GM21390 (cell line): ENCODE measurements at regions not wholly inside any gene's neighbourhood (a gene's known extent, or its start where the extent isn't known, plus 50 kb on each side); places are given as distances from the start of the nearest gene placed in this dataset.

Experiments
- ATAC-seq: cut with Tn5 transposase; IDR thresholded peaks from one replicate; pipeline ENCODE4 v1.9.1; 2021; ENCODE audit not compliant: unreplicated experiment

DNA sequence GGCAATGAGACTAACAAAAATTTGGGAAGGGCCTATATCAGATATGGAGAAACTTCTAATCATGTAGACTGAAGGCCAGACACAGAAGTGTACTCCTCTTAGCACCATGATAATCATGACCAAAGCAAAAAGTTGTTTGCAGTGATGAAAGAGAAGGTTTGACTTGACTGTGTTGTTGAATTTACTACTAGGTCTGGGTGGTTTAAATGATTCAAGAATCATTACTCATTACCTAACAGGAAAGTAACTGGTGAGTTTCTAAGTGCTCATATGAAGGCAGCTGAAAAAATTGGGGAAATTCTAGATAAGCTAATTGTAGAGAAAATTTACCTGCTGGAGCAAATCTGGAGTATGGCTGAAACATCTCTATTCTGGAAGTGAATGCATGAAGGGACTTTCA is 451.5 kb upstream of the SORCS1 start:
- no peak for ATAC-seq

DNA sequence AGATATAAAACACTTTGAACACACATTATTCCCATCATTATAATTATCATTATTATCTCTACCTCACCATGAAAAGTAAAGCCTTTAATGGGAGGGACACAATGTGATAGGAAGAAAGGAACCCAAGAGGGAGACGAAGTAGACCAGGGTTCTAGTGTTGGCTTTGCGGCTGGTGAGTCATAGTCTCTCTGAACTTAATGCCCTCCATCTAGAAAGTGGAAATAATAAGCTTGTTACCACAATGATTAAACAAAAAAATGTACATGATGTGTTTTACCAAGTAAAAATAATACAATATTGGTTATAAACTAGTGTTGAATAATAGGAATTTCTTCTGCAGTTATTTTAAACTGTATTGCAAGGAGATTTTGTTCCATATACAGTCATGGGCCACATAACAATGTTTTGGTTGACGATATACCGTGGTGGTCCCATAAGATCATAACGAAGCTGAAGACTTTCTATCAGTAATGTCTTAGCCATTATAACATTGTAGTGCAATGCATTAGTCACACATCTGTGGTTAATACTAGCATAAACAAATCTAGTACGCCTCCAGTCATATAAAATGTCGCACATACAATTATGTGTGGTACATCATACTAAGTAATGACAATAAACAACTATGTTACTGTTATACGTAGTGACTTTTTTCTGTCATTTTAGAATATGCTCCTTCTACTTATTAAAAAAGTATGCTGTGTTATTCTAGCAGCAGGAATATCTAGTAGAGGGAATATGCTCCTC is 450.6 kb upstream of the SORCS1 start:
- no peak for ATAC-seq

GRCh38 chr10:107611115-107611514 is 446.6 kb upstream of the SORCS1 start:
- ATAC-seq, result no peak

DNA sequence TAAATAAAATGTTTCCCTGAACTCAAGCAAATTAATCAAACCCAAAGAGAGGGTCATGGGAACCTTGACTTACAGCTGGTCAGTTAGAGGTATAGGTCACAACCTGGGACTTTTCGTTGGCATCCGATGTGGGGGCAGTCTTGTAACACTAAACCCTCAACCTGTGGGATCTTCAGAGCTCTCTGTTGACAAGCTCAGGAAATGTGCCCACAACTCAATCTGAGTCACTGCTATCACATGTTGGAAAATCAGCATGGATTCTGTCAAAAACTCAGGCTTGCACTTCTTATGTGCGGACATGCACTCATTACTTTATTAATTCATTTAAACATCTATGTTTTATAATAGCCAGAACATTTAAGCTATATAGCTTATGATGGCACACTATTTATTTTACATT is 424.6 kb upstream of the SORCS1 start:
- ATAC-seq, result no peak

DNA sequence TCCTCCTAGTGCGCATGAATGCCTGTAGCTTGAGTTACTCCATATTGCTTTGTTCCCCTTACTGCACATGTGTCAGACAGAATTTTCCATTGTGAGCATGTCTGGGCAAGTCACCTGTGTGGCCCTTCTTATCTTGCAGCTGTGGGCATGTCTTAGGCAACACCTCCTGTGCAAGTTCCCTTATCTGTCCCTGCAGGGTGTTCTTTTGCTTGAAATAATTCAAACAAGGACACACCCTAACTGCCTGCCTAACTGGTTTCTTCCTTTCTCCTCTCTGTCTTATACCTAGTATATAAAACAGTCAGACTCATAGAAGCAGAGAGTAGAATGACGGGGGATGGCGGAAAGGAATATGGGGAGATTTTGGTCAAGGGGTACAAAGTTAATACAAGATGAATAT is 421.1 kb upstream of the SORCS1 start:
- no peak for ATAC-seq

DNA sequence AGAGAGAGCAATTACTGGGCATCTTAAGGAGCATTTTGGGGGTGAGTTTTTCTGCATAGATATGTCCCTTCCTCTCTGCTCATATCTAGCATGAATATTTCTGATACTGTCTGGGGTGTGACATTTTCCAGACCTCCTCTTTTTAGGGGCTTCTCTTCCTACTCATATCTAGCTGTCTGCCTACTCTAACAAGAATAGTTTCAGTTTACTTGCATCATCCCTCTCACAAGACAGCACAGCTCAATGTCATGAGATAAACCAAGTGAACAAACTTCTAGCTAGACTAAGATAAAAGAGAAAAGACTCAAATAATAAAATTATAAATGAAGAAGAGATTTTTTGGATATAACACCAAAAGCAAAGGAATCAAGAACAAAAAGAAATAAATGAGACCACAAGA is 419.5 kb upstream of the SORCS1 start:
- no peak for ATAC-seq

GRCh38 chr10:107579970-107580369 is 415.5 kb upstream of the SORCS1 start:
- ATAC-seq, result no peak

- no peak for ATAC-seq
Observed at GRCh38 chr10:107577221-107577620, 412.7 kb upstream of the SORCS1 start.

DNA sequence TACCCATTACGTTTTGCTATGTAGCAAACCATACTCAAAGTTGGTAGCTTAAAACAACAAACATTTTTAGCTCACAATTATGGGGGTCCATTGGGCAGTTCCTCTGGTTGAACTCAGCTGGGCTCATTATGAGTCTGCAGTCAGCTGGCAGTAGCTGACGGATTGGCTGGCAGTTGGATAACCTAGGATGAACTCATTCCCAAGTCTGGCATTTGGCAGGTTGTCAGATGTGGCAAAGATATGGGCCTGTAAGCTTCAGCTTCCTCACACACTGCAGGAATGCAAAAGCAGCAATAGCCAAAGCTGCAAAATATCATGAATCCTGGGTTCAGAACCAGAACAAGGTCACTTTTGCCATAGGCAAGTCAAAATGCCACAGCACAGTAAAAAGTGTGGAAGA is 412.2 kb upstream of the SORCS1 start:
- ATAC-seq, result no peak

GRCh38 chr10:107565014-107565413 is 400.5 kb upstream of the SORCS1 start:
- ATAC-seq, result no peak

DNA sequence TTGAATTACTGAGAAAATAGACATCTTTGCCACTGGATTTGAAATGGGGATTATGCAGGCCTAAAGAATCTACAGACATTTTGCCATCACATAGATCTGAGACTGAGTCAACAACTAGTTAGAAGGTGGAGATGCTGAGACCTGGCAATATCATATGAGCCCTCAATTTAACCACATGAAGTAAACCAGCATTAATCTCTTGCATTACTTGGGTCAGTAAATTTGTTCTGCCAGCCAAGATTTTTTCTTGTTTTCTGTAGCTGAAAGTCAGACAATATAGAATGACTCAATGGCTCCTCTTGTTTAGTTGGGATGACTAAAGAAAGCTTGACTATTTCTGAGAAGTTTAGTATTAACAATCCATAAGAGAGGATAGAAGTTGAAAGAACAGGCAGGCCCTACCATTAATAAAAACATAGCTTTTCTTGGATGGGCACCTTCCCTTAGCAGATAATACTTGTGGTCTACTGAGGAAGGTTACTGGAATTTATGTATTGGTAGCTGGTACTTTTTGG is 396.7 kb upstream of the SORCS1 start:
- ATAC-seq, result no peak

- ATAC-seq, result no peak
Observed at GRCh38 chr10:107557916-107558315, 393.4 kb upstream of the SORCS1 start.

GRCh38 chr10:107554333-107554732 is 389.8 kb upstream of the SORCS1 start:
- no peak for ATAC-seq

DNA sequence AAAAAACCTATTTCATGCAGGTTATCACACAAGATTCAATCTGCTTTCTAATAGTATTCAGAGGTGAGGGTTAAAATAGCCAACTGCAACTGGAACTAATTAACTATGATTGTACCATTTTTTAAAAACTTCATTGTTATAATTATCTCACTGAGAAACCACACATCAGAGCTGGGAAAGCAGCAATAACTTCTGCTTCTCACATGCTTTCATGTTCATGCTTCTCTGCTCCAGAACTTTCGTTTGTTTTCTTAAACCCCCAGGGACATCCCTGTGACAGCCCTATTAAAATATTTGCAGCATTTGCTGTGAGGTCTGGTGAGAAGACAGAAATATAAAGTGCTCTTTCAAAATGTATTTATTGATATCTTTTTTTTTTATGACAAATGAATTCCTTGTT is 389.0 kb upstream of the SORCS1 start:
- no peak for ATAC-seq

DNA sequence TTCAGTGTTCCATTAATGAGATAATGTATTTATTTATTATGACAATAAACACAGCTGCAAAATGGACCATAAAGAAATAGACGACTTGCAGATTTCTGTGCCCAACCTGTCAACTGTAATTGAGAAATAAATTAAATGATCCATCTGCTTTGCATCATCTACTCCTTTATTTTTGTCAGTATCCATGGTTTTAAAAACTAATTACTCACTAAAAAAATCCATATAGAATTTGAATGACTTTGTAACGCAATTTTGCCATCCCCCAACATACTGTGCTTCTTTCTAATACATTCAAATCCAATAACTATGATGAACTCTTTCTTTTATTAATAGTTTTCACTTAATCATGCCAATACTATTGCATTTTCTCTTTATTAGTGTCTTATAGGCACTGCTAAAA is 388.5 kb upstream of the SORCS1 start:
- no peak for ATAC-seq

GRCh38 chr10:107548301-107548700 is 383.8 kb upstream of the SORCS1 start:
- no peak for ATAC-seq

DNA sequence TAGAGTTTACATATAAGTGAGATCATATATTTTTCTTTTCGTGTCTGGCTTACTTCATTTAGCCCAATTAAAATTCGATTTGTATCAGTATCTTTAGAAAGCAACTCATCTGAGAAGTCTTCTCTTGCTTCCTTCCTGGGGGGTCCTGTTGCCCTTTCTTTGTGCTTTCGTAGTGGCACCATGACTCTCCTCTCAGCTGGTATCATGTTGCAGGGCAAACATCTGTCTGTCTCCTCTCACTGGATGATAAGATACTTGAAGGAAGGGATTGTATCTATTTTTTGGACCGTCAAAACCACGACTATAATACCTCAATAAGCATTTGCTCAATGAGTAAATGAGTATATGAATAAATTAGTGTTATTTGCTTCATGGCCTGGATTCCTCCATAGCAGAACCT is 382.5 kb upstream of the SORCS1 start:
- no peak for ATAC-seq

GRCh38 chr10:107546284-107546683 is 381.8 kb upstream of the SORCS1 start:
- no peak for ATAC-seq

DNA sequence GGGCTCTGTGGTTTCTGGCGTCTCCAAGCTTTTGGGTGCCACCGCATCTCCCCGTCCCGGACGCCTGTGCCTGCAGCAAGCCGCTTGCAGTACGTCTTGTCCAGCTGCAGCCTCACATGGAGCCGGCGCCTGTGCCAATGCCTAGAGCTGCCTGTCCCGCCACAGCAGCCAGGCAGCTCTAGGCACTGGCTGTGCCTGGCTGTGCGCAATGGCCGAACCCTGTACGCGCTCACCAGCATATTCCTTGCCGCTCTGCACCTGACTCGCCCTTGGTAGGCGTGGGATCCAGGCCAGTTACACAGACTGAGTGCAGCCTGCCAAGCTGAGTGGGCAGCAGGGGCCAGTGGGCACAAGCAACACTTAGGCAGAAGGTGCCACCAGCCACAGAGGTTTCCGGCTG is 381.2 kb upstream of the SORCS1 start:
- no peak for ATAC-seq

GRCh38 chr10:107544706-107545520 is 380.4 kb upstream of the SORCS1 start:
- ATAC-seq, result no peak

DNA sequence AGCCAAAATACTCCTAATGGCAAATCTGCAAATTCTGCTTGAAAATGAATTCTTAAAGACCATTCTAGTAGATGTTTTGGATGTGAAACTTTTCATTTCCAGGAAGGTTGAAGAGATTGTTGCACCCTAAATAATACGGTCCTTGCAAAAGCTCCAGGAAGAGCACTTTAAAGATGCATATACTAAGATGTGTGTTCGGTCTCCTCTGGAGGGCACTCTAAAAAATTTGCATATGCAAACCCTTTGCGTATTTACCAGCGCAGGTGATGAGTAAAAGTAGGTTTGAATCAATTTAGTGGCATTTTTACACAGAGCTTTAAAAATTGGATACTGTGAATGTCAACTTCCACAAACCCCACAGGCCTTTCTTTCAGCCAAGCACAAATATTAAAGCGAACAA is 378.1 kb upstream of the SORCS1 start:
- no peak for ATAC-seq

GRCh38 chr10:107542016-107542415 is 377.5 kb upstream of the SORCS1 start:
- ATAC-seq, result no peak
